ENCODE measurements at regions not wholly inside any gene's neighbourhood (a gene's known extent, or its start where the extent isn't known, plus 50 kb on each side); places are given as distances from the start of the nearest gene placed in this dataset.

DNA sequence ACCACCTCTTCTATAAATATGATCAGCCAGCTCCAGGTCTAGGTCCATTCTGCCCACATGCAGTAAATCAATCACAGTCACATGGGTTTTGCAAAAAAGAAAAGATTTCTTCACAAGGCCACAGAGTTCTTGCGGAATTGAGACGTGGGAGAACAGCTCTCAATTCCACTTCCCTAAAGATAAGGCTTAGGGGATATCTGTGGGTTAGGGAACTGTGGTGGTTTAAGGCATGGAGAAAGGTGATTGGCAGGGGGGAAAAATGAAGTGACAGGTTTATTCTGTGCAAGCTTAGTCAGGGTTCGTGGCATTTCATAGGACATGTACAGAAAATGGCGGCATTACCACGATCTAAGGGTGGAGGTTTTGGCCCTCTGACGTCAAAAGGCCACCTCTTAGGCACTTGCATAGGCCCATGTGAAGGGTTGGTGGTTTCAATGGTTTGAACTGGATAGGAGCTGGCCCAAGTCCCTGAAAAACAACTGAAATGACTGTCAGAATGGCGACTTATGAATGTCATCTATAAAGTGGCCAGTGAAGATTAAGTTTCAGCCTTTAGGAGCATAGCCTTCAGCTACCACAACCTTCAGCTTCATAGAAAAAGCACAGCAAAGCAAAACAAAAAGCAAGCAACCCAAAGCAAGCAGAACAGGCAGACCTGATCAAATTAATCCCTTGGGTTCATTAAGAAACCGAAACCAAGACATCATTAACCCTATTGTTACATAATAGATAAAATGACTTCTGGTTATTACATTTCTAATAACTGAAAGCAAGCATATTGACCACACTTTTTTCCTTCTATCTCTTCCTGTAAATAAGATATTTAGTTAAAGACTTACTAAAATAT is 289.8 kb upstream of the SFRP2 start:
- H3K4me3 ChIP-seq, result no peak overlapping the region
- no peaks in the 10 kb centered on the region for H3K4me1 ChIP-seq
- no peak for TF ChIP-seq POLR2A (IDR thresholded peaks at IDR 0.05)
- no peak for TF ChIP-seq CTCF (IDR thresholded peaks at IDR 0.05)
- H3K9me3 ChIP-seq, result no peaks in the 10 kb centered on the region
- H3K27me3 ChIP-seq, result no peaks in the 10 kb centered on the region
- 76 to 82% methylated on average over 8 of the region's 8 CpGs for WGBS, 2 donors
- DNase-seq (no peak), ATAC-seq (no peak)
- no peaks in the 10 kb centered on the region for H3K36me3 ChIP-seq (replicated peaks in 1 of 2; ENCODE audit: insufficient read depth in 1 of 2, low read depth in 2 of 2)
- no peak overlapping the region for H3K27ac ChIP-seq
- intact Hi-C loops (cut with DNase I), result no loop called here

DNA sequence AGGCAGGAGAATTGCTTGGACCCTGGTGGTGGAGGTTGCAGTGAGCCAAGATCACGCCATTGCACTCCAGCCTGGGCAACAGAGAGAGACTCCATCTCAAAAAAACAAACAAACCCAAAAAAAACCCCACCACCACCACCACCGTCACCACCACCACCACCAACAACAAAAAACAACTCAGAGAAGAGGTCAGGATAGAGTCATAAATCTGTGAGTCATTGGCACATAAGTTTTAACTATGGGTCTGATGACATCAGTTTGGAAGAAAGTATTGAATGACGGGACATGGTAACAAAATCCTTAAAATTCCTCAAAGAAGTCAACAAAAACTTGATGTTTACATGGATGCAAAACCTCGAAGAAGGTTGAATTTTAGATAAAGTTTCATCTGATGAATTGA is 288.0 kb upstream of the SFRP2 start:
- TF ChIP-seq POLR2A (IDR thresholded peaks at IDR 0.05), result no peak
- no peak for ATAC-seq
- DNase-seq, result no peak
- intact Hi-C loops (cut with DNase I), result no loop called here
- H3K27me3 ChIP-seq, result no peaks in the 10 kb centered on the region
- no peaks in the 10 kb centered on the region for H3K4me1 ChIP-seq
- no peaks in the 10 kb centered on the region for H3K36me3 ChIP-seq (replicated peaks in 1 of 2; ENCODE audit: insufficient read depth in 1 of 2, low read depth in 2 of 2)
- H3K9me3 ChIP-seq, result no peaks in the 10 kb centered on the region
- no peak overlapping the region for H3K27ac ChIP-seq
- 64 to 88% methylated on average over 4 of the region's 4 CpGs for WGBS, 2 donors
- no peak overlapping the region for H3K4me3 ChIP-seq

DNA sequence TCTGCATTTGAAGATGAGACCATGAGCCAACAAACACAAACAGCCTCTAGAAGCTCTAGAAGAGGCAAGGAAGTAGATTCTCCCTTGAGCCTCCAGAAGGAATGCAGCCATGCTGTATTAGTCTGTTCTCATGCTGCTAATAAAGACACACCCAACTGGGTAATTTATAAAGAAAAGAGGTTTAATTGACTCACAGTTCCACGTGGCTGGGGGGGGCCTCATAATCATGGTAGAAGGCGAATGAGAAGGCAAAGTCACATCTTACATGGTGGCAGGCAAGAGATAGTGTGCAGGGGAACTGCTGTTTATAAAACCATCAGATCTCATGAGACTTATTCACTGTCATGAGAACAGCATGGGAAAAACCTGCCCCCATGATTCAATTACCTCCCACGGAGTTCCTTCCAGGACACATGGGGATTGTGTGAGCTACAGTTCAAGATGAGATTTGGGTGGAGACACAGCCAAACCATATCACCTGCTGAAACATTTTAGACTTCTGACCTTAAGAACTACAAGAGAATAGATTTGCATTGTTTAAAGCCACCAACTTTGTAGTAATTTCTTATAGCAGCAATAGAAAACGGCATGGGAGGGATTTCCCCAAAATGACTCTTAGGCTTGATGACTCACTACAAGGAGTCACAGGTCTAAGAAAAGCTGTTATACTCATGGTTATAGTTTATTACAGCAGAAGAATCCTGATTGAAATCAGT is 284.4 kb upstream of the SFRP2 start:
- 74% methylated on average over 4 of the region's 4 CpGs for WGBS, 2 donors
- Histone ChIP-seq H3K27ac (no peak overlapping the region), H3K4me1 (no peaks in the 10 kb centered on the region), H3K27me3 (no peaks in the 10 kb centered on the region), H3K9me3 (no peaks in the 10 kb centered on the region), H3K36me3 (replicated peaks in 1 of 2; ENCODE audit: insufficient read depth in 1 of 2, low read depth in 2 of 2) (no peaks in the 10 kb centered on the region), H3K4me3 (no peak overlapping the region)
- ATAC-seq, result no peak
- TF ChIP-seq POLR2A (IDR thresholded peaks at IDR 0.05) (no peak), CTCF (IDR thresholded peaks at IDR 0.05) (no peak)
- no peak for DNase-seq
- intact Hi-C loops (cut with DNase I), result no loop called here

DNA sequence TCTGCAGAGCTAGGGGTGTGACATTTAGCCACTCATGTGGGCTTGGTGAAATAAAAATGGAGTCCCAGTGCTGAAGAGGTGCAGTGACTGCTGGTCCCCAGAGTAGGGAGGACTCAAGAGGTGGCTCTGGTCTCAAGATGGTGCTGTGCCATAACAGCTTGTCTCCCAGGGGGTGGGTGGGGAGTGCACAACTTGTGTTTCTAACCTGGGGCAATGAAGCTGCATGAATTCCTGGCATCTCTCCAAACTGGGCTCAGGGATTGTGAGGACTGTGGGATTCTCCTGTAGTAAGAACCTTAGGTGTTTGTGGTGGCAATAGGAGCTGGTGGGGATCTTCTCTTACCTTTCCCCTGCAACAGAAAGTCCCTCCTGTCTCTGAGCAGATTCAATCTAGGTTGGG is 278.9 kb upstream of the SFRP2 start:
- ATAC-seq, result no peak
- Histone ChIP-seq H3K4me3 (no peak overlapping the region), H3K9me3 (peaks cover 0 to 4% (median 0%) of the 10 kb centered on the region in 3 donors), H3K27ac (no peak overlapping the region), H3K27me3 (no peaks in the 10 kb centered on the region), H3K36me3 (replicated peaks in 1 of 2; ENCODE audit: insufficient read depth in 1 of 2, low read depth in 2 of 2) (no peaks in the 10 kb centered on the region), H3K4me1 (no peaks in the 10 kb centered on the region)
- no peak for TF ChIP-seq CTCF (IDR thresholded peaks at IDR 0.05)
- no peak for TF ChIP-seq POLR2A (IDR thresholded peaks at IDR 0.05)
- DNase-seq, result no peak
- intact Hi-C loops (cut with DNase I), result no loop called here

GRCh38 chr4:154065368-154065767 is 276.5 kb upstream of the SFRP2 start:
- Histone ChIP-seq H3K36me3 (replicated peaks in 1 of 2; ENCODE audit: insufficient read depth in 1 of 2, low read depth in 2 of 2) (no peaks in the 10 kb centered on the region), H3K27me3 (no peaks in the 10 kb centered on the region), H3K27ac (no peak overlapping the region), H3K4me1 (no peaks in the 10 kb centered on the region), H3K4me3 (no peak overlapping the region), H3K9me3 (peaks cover 0 to 13% (median 0%) of the 10 kb centered on the region in 3 donors)
- ATAC-seq, result no peak
- intact Hi-C loops (cut with DNase I), result no loop called here
- TF ChIP-seq POLR2A (IDR thresholded peaks at IDR 0.05), result no peak
- no peak for TF ChIP-seq CTCF (IDR thresholded peaks at IDR 0.05)
- no peak for DNase-seq
